Esophagus (tissue), 2 donors: ENCODE measurements at regions not wholly inside any gene's neighbourhood (a gene's known extent, or its start where the extent isn't known, plus 50 kb on each side); places are given as distances from the start of the nearest gene placed in this dataset.

Experiments
- H3K27ac ChIP-seq, 2 donors: one replicate each; pipeline ENCODE4 v1.5.1; 2013; ENCODE audit warnings: low read depth in 2 of 2, mild to moderate bottlenecking in 2 of 2, inconsistent platforms in 1 of 2, low read length in 1 of 2, moderate library complexity in 1 of 2
- H3K27me3 ChIP-seq, 2 donors: one replicate each; pipeline ENCODE4 v1.6.1; 2013; ENCODE audit warnings: low read length in 2 of 2, control low read depth in 1 of 2, mild to moderate bottlenecking in 1 of 2; ENCODE audit not compliant: insufficient read depth in 2 of 2, control insufficient read depth in 1 of 2
- H3K36me3 ChIP-seq, 2 donors: one replicate each; pipeline ENCODE4 v1.6.1; 2013; ENCODE audit warnings: low read length in 1 of 2; ENCODE audit not compliant: control insufficient read depth in 2 of 2, insufficient read depth in 2 of 2
- H3K4me1 ChIP-seq, 2 donors: one replicate each; pipeline ENCODE4 v1.6.1; 2013; ENCODE audit warnings: low read length in 1 of 2; ENCODE audit not compliant: control insufficient read depth in 2 of 2, insufficient read depth in 2 of 2
- H3K4me3 ChIP-seq, 2 donors: one replicate each; pipeline ENCODE4 v1.5.1; 2013; ENCODE audit warnings: low read length in 2 of 2, mild to moderate bottlenecking in 2 of 2, low read depth in 1 of 2, moderate library complexity in 1 of 2
- H3K9me3 ChIP-seq, 2 donors: one replicate each; pipeline ENCODE4 v1.6.1; 2013; ENCODE audit warnings: mild to moderate bottlenecking in 2 of 2, low read depth in 1 of 2, low read length in 1 of 2, moderate library complexity in 1 of 2; ENCODE audit not compliant: control insufficient read depth in 2 of 2, insufficient read depth in 1 of 2
- WGBS, 2 donors: extraction: QIAGEN DNeasy Blood & Tissue Kit; methylation state at CpG; one replicate each; pipeline ENCODE4 v1.1.7; 2013; 5-methylcytosine and 5-hydroxymethylcytosine counted together
- donor health status: healthy with polysubstance abuse.
- donor health status: Bipolar disorder and iron deficiency.

DNA sequence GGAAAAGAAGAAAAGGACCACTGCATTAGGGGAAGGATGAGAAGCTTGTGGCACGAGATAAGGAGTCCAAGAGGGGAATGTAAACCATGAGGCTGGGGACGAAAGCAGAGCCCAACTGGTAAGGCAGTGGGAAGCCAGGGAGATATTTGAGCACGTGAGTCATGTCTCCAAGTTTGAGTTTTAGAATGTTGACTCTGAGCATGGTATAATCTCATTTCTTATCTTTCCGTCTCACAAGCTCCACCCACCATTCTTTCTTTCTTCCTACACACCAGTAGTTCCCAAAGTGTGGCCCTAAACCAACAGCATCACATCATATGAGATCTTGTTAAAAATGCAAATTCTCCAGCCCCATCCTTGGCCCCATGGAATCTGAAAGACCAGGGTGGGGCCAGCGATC lies 145.3 kb downstream of the PLPP3 start:
- H3K27me3 ChIP-seq: no peaks in the 10 kb centered on the region
- H3K36me3 ChIP-seq: no peaks in the 10 kb centered on the region
- H3K4me1 ChIP-seq: peaks cover 0 to 8% of the 10 kb centered on the region in 2 donors
- no peak overlapping the region for H3K27ac ChIP-seq
- no peak overlapping the region for H3K4me3 ChIP-seq
- no peaks in the 10 kb centered on the region for H3K9me3 ChIP-seq
- 72% methylated on average over 5 of the region's 5 CpGs for WGBS, 2 donors

DNA sequence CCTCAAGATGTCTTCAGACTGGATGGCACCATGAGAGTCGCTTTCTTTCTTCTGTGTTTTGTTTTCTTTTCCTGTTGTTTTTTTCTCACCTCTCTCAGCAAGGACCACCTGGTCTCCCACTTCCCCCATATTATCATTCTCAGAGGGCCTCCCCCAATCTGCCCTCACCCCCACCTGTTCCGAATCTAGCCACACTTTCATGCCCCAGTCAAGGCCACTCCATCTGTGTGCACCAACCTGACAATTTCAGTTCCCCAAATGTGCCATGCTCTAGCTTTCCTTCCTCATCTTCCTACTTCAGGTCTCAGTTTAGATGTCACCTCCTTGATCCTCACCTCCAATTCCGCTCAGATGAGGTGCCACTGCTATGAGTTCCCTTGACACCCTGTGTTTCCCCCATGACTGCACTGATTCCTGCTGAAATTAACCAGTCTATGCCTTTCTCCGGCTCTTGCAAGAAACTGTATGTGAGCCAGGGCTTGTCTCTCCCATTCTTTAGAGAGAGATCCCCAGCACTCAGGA lies 146.2 kb downstream of the PLPP3 start:
- Histone ChIP-seq H3K36me3 (no peaks in the 10 kb centered on the region), H3K27ac (peak overlapping the region; percentile 50 to 69)
- WGBS, 2 donors: 86 to 87% methylated on average over 4 of the region's 4 CpGs

DNA sequence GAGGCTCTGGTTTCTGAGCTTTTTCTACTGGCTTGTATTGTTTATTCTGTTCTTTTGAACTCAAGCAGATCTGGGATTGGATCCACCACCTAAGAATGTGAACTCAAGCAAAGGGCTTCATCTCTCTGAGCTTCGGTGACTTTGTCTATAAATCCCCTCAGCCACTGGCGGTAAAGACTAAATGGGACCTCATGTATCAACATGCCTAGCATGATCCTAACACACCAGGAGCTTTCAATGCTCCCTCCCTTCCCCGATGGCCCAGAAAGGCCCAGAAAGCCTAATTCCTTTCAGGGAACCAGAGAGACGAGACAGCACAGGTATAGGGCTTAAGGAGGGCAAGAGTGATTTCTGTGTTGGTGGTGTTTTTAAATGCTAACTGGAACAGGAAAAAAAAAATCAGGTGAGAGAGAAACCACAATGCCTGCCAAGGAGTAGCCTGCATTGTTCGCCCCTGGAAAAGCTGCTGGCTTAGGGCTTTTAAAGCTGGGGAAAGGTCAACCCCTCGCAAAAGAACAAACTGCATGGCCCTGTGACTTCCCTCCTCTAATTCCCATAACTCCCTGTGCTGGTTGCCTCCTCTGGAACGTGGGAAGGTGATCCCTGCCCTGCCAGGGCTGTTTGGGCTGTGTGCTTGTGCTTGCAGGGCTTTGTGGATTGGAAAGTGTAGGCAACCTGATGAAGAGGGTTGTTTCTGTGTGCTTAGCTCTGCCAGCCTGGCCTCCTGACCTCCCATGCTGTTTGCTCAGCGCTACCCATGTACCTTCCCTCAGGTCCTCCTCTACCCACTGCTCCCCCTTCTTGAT lies 147.0 kb downstream of the PLPP3 start:
- peak overlapping the region; percentile 50 to 69 for H3K27ac ChIP-seq

More for the DNA sequence above, 146.2 kb downstream of the PLPP3 start:
- Histone ChIP-seq H3K4me3 (no peak overlapping the region), H3K27me3 (no peaks in the 10 kb centered on the region), H3K4me1 (peaks cover 0 to 8% of the 10 kb centered on the region in 2 donors), H3K9me3 (no peaks in the 10 kb centered on the region)

DNA sequence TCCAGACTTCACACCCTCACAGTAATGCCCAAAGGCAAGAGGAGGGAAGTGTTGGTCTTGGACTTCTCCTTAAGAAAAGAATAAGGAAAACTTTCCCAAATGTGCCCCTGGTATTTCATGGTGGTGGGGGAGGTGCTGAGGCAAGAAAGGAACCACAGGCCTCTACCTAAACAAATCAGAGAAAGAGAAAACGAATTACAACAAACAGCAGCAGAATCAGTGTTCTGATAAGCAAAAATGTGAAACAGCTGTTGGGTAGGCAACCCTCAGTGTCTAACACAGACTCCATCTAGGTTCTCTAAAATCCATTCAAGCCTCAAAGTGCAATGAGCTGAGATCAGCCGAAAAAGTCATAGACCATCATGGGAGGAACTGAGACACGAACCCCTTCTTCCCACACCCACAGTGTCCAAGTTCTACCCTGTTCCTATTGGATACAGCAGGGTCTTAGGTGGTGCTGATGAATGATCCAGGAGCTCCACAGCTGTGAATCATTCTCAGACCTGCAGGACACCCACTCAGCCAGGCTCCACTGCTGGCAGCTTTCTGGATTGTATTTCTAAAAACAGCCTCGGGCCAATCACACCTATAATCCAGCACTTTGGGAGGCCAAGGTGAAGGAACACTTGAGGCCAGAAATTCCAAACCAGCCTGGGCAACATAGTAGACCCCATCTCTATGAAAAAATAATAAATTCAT lies 149.1 kb downstream of the PLPP3 start:
- WGBS, 2 donors: 70 to 71% methylated on average over 4 of the region's 4 CpGs
- Histone ChIP-seq H3K4me3 (no peak overlapping the region), H3K36me3 (no peaks in the 10 kb centered on the region), H3K4me1 (peaks cover 0 to 10% of the 10 kb centered on the region in 2 donors), H3K27me3 (no peaks in the 10 kb centered on the region), H3K9me3 (no peaks in the 10 kb centered on the region), H3K27ac (no peak overlapping the region)

More for the DNA sequence above, 147.0 kb downstream of the PLPP3 start:
- Histone ChIP-seq H3K27me3 (no peaks in the 10 kb centered on the region), H3K4me3 (no peak overlapping the region), H3K4me1 (peaks cover 0 to 8% of the 10 kb centered on the region in 2 donors), H3K9me3 (no peaks in the 10 kb centered on the region), H3K36me3 (no peaks in the 10 kb centered on the region)
- 39 to 56% methylated on average over 8 of the region's 8 CpGs for WGBS, 2 donors

DNA sequence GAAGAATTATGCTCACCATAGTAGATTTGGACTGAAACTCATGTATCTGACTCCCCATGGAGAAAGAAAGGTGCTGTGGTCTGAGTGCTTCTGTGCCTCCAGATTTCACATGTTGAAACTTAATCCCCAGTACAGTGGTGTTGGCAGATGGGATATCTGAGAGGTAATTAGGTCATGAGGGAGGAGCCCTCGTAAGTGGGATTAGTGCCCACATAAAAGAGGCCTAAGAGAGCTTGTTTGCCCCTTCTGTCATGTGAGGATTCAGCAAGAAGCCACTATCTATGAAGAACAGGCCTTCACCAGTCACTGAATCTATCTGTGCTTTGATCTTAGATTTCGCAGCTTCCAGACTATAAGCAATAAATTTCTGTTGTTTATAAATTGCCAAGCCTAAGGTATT lies 150.1 kb downstream of the PLPP3 start:
- H3K27me3 ChIP-seq: no peaks in the 10 kb centered on the region
- no peak overlapping the region for H3K27ac ChIP-seq
- no peak overlapping the region for H3K4me3 ChIP-seq
- H3K9me3 ChIP-seq: no peaks in the 10 kb centered on the region
- WGBS, 2 donors: 66 to 75% methylated on average over 2 of the region's 2 CpGs
- no peaks in the 10 kb centered on the region for H3K36me3 ChIP-seq
- peaks cover 0 to 8% of the 10 kb centered on the region in 2 donors for H3K4me1 ChIP-seq

DNA sequence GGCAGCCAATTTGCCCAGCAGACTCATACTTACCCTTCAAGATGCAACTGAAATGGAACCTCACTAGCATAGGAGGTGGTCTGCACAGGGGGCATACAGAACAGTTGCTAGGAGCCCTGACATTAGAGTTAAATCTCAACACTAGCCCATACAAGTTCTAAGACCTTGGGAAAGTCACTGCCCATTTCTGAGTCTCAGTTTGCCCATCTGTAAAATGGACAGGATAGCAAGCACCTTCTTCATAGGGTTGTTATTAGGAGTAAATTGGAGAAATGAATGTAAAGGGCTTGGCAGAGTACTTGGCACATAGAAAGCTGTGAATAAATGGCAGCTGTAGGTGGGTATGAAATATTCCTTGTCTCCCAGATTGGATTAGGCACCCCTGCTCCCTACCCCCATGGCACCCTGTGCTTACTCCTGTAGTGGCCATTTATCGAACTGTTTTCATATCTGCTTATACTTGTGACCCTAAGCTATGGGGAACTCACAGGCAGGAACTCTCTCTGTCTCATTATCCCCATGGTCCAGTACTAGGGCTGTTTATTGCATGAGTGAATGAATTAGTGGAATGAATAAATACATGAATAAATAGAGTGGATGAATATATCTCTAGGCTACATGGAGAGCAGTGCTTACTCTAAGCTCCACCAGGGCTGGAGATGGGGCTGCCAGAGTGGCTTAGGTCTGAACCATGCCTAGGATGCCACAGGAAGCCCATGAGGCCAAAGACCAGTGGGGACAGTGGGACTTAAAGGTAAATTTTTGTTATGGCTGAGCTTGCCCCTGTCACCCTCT lies 152.6 kb downstream of the PLPP3 start:
- Histone ChIP-seq H3K4me1 (peaks cover 0 to 2% of the 10 kb centered on the region in 2 donors), H3K27ac (no peak overlapping the region), H3K36me3 (no peaks in the 10 kb centered on the region), H3K9me3 (no peaks in the 10 kb centered on the region), H3K27me3 (no peaks in the 10 kb centered on the region), H3K4me3 (no peak overlapping the region)
- 69 to 89% methylated on average over 1 of the region's 1 CpG for WGBS, 2 donors

DNA sequence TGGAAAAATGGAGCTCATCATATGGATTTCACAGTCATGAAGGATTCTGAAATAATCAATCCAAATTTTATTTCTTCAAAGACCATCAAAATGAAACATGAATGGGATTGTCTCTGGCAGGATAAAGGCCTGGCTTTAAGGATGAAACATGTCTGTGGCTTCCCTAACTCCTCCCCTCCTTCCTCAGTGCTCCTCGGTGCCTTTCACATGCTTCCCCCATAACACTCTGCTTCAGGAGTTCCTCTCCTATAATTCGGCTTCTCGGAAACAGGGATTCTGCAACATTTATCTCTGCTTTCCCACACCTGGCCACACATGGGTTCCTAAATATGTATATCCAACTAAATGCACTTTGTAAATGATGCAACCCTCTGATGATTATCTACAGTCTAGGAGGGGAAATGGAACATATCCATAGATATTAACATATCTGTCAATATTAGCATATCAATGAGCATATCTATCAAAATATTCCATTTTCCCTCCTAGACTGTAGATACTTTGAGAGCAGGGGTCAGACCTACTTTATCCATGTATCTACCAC lies 153.8 kb downstream of the PLPP3 start:
- WGBS, 2 donors: 79 to 91% methylated on average over 3 of the region's 3 CpGs
- Histone ChIP-seq H3K27ac (peak overlapping the region in 1 of 2 donors; percentile 22), H3K27me3 (no peaks in the 10 kb centered on the region), H3K9me3 (no peaks in the 10 kb centered on the region), H3K4me1 (peaks cover 0 to 2% of the 10 kb centered on the region in 2 donors), H3K4me3 (no peak overlapping the region), H3K36me3 (no peaks in the 10 kb centered on the region)

DNA sequence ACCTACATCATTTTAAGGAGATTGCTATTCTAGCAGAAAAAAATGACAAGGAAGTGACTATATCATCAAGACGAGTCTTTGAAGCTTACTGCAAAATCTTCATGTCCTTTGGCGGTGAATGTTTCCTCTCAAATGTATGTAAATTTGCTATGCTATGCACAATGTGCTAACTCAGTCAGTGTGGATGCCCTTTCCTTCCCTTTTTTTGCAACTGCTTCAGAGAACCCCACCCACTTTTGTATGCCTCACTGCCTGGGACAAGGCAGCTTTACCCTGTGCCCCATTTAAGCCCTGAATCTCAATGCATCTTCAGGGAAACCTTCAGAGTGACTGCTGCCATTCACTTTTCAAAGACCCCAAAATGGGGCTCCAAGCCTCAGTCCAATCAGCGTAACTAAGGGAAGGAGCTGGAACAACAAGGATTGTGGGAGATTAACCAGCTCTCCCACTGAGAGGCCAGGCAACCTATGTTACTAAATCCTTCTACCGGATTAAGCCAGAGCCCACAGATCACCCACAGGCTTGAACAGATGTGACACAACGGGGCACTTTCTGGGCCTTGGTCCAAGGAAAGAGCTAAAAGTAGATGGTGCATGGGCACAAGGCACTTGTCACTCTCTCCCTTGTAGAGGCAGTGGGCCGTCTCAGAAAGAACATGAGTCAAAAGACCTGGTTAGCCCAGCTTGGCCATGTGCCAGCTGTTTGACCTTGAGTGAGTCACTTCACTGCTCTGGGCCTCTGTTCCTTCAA lies 154.4 kb downstream of the PLPP3 start:
- H3K4me3 ChIP-seq: no peak overlapping the region
- H3K27ac ChIP-seq: no peak overlapping the region
- WGBS, 2 donors: 58 to 70% methylated on average over 6 of the region's 6 CpGs
- peaks cover 0 to 2% of the 10 kb centered on the region in 2 donors for H3K4me1 ChIP-seq
- no peaks in the 10 kb centered on the region for H3K27me3 ChIP-seq
- H3K9me3 ChIP-seq: no peaks in the 10 kb centered on the region
- no peaks in the 10 kb centered on the region for H3K36me3 ChIP-seq
